MM.1S (cell line): ENCODE measurements at regions not wholly inside any gene's neighbourhood (a gene's known extent, or its start where the extent isn't known, plus 50 kb on each side); places are given as distances from the start of the nearest gene placed in this dataset.

ENCODE experiments used
- DNase-seq: peaks from one replicate; pipeline ENCODE4 v3.0.0-alpha.2; 2015
- H2AFZ ChIP-seq: fragments of 300-600 bp; sonication (generic); 2 replicates; pipeline ENCODE4 v1.6.0; 2016; ENCODE audit warnings: antibody characterized with exemption, low read length
- H3F3A ChIP-seq: fragments of 300-600 bp; sonication (generic); 2 replicates; pipeline ENCODE4 v1.6.1; 2016; ENCODE audit warnings: mild to moderate bottlenecking, antibody characterized with exemption, low read length, moderate library complexity, mixed read lengths; ENCODE audit not compliant: insufficient read depth
- H3K27ac ChIP-seq: fragments of 300-600 bp; sonication (generic); 2 replicates; pipeline ENCODE4 v1.5.1; 2016; ENCODE audit warnings: mild to moderate bottlenecking, low read length
- H3K27me3 ChIP-seq: fragments of 300-600 bp; sonication (generic); replicated peaks from 2 replicates; pipeline ENCODE4 v1.6.0; 2016; ENCODE audit warnings: low read length; ENCODE audit not compliant: insufficient read depth
- H3K36me3 ChIP-seq: fragments of 300-600 bp; sonication (generic); replicated peaks from 2 replicates; pipeline ENCODE4 v1.6.1; 2016; ENCODE audit warnings: mild to moderate bottlenecking, low read length, mixed read lengths; ENCODE audit not compliant: insufficient read depth
- H3K4me1 ChIP-seq: fragments of 300-600 bp; sonication (generic); 2 replicates; pipeline ENCODE4 v1.6.1; 2016; ENCODE audit warnings: low read length, mixed read lengths
- H3K4me2 ChIP-seq: fragments of 300-600 bp; sonication (generic); 2 replicates; pipeline ENCODE4 v1.6.0; 2016; ENCODE audit warnings: low read depth, low read length
- H3K4me3 ChIP-seq: fragments of 300-600 bp; sonication (generic); 2 replicates; pipeline ENCODE4 v1.5.1; 2016; ENCODE audit warnings: low read length, mixed read lengths
- H3K79me2 ChIP-seq: fragments of 300-600 bp; sonication (generic); 2 replicates; pipeline ENCODE4 v1.6.1; 2016; ENCODE audit warnings: mixed run types, low read length, mixed read lengths
- H3K9ac ChIP-seq: fragments of 300-600 bp; sonication (generic); 2 replicates; pipeline ENCODE4 v1.6.1; 2016; ENCODE audit warnings: low read length, mixed read lengths
- H3K9me2 ChIP-seq: fragments of 300-600 bp; sonication (generic); replicated peaks from 2 replicates; pipeline ENCODE4 v1.6.1; 2016; ENCODE audit warnings: mild to moderate bottlenecking, low read length, mixed read lengths; ENCODE audit not compliant: insufficient read depth
- H3K9me3 ChIP-seq: fragments of 300-600 bp; sonication (generic); replicated peaks from 2 replicates; pipeline ENCODE4 v1.6.1; 2016; ENCODE audit warnings: mild to moderate bottlenecking, low read length, mixed read lengths; ENCODE audit not compliant: insufficient read depth
- H4K20me1 ChIP-seq: fragments of 300-600 bp; sonication (generic); 2 replicates; pipeline ENCODE4 v1.6.1; 2016; ENCODE audit warnings: mild to moderate bottlenecking, low read length, moderate library complexity, mixed read lengths; ENCODE audit not compliant: insufficient read depth
- EZH2 ChIP-seq: fragments of 300-600 bp; sonication (generic); optimal IDR thresholded peaks from 2 replicates; pipeline ENCODE3; 2017; ENCODE audit warnings: low read depth, mild to moderate bottlenecking, antibody characterized with exemption, low read length, mixed read lengths
- EZH2phosphoT487 ChIP-seq: fragments of 300-600 bp; sonication (generic); IDR thresholded peaks from 2 replicates; pipeline ENCODE4 v1.6.1; 2018; ENCODE audit warnings: antibody characterized with exemption, low read length
- TF ChIP-seq, protein P1 (sequence below): fragments of 300-600 bp; sonication (generic); IDR thresholded peaks from 2 replicates; pipeline ENCODE4 v1.5.1; 2016; ENCODE audit warnings: antibody characterized with exemption, low read length, mixed read lengths

DNA sequence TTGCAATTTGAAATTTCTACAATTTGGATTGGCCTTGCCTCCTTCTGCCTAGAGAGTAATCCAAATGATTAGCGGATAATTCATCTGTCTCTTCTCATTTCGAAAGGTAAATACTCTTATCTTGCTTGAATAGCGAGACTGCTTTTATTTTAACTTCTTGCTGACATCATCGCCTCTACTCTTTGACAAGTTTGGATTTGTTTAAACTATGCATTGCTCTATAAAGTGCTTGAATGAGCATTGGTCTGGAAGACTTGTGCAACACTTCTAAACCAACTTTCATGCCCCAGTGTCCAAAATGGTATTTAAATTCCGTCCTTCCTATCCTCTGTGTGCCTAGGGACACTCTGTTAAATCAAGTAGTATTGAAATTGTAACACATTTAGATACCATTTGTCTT, 384.1 kb upstream of the SLC35B3 start:
- no peak overlapping the region for H3K27ac ChIP-seq
- no peak overlapping the region for H3K4me2 ChIP-seq
- no peaks in the 10 kb centered on the region for H3K9me3 ChIP-seq
- no peaks in the 10 kb centered on the region for H3F3A ChIP-seq
- no peaks in the 10 kb centered on the region for H3K27me3 ChIP-seq
- H3K4me3 ChIP-seq: no peak overlapping the region
- H3K79me2 ChIP-seq: no peaks in the 10 kb centered on the region
- H3K9me2 ChIP-seq: no peaks in the 10 kb centered on the region
- H3K9ac ChIP-seq: no peak overlapping the region
- no peaks in the 10 kb centered on the region for H3K36me3 ChIP-seq
- H2AFZ ChIP-seq: no peak overlapping the region
- H4K20me1 ChIP-seq: no peaks in the 10 kb centered on the region
- TF ChIP-seq EZH2phosphoT487 (no peak), EZH2 (no peak)
- TF ChIP-seq, protein P1, sequence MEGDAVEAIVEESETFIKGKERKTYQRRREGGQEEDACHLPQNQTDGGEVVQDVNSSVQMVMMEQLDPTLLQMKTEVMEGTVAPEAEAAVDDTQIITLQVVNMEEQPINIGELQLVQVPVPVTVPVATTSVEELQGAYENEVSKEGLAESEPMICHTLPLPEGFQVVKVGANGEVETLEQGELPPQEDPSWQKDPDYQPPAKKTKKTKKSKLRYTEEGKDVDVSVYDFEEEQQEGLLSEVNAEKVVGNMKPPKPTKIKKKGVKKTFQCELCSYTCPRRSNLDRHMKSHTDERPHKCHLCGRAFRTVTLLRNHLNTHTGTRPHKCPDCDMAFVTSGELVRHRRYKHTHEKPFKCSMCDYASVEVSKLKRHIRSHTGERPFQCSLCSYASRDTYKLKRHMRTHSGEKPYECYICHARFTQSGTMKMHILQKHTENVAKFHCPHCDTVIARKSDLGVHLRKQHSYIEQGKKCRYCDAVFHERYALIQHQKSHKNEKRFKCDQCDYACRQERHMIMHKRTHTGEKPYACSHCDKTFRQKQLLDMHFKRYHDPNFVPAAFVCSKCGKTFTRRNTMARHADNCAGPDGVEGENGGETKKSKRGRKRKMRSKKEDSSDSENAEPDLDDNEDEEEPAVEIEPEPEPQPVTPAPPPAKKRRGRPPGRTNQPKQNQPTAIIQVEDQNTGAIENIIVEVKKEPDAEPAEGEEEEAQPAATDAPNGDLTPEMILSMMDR: no peak
- DNase-seq: no peak
- no peaks in the 10 kb centered on the region for H3K4me1 ChIP-seq

GRCh38 chr6:8814440-8815000, 379.2 kb upstream of the SLC35B3 start:
- Histone ChIP-seq H2AFZ (no peak overlapping the region), H3K4me1 (no peaks in the 10 kb centered on the region), H3K9ac (no peak overlapping the region), H3K36me3 (no peaks in the 10 kb centered on the region), H3K27me3 (no peaks in the 10 kb centered on the region), H3K27ac (no peak overlapping the region), H4K20me1 (no peaks in the 10 kb centered on the region), H3K79me2 (no peaks in the 10 kb centered on the region), H3F3A (no peaks in the 10 kb centered on the region), H3K9me3 (no peaks in the 10 kb centered on the region), H3K4me3 (no peak overlapping the region), H3K9me2 (no peaks in the 10 kb centered on the region), H3K4me2 (no peak overlapping the region)
- TF ChIP-seq EZH2phosphoT487 (no peak), EZH2 (no peak)
- TF ChIP-seq, protein P1: no peak
- DNase-seq: no peak

GRCh38 chr6:8810325-8810724, 375.0 kb upstream of the SLC35B3 start:
- DNase-seq: no peak
- Histone ChIP-seq H3K4me1 (no peaks in the 10 kb centered on the region), H3K79me2 (no peaks in the 10 kb centered on the region), H3K4me3 (no peak overlapping the region), H3F3A (no peaks in the 10 kb centered on the region), H3K4me2 (no peak overlapping the region; the same call in 1 of the 2 replicates), H3K36me3 (no peaks in the 10 kb centered on the region), H3K9me2 (no peaks in the 10 kb centered on the region), H3K27ac (no peak overlapping the region), H4K20me1 (no peaks in the 10 kb centered on the region), H3K27me3 (no peaks in the 10 kb centered on the region), H3K9ac (no peak overlapping the region), H3K9me3 (no peaks in the 10 kb centered on the region), H2AFZ (no peak overlapping the region)
- TF ChIP-seq, protein P1: no peak
- TF ChIP-seq EZH2 (no peak), EZH2phosphoT487 (no peak)
